ENCODE measurements at regions not wholly inside any gene's neighbourhood (a gene's known extent, or its start where the extent isn't known, plus 50 kb on each side); places are given as distances from the start of the nearest gene placed in this dataset.

DNA sequence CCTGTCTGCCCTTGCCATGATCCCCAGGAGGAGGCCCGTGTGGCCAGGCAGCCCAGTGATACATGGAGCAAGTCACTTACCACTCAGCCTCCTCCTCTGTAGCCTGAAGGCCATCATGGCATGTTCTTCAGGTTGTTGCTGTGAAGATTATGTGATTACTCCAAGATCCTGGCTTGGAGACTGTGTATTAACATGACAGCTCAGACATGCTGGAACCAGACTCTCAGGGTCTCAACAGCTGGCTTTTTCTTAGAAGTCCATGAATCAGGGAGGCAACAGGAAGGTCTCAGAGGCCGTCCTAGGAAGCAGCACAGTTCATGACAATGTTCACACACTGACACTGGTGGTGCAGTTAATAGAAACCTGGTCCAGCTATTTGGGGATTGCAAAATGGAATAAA is 158.6 kb upstream of the TWIST2 start:
- TF ChIP-seq, protein P1, sequence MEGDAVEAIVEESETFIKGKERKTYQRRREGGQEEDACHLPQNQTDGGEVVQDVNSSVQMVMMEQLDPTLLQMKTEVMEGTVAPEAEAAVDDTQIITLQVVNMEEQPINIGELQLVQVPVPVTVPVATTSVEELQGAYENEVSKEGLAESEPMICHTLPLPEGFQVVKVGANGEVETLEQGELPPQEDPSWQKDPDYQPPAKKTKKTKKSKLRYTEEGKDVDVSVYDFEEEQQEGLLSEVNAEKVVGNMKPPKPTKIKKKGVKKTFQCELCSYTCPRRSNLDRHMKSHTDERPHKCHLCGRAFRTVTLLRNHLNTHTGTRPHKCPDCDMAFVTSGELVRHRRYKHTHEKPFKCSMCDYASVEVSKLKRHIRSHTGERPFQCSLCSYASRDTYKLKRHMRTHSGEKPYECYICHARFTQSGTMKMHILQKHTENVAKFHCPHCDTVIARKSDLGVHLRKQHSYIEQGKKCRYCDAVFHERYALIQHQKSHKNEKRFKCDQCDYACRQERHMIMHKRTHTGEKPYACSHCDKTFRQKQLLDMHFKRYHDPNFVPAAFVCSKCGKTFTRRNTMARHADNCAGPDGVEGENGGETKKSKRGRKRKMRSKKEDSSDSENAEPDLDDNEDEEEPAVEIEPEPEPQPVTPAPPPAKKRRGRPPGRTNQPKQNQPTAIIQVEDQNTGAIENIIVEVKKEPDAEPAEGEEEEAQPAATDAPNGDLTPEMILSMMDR (IDR thresholded peaks at IDR 0.05; ENCODE audit: low read length), result no peak
- no peak for TF ChIP-seq EZH2phosphoT487 (IDR thresholded peaks at IDR 0.05; ENCODE audit: low read length)
